Coronary artery (tissue), 2 donors: ENCODE measurements at regions not wholly inside any gene's neighbourhood (a gene's known extent, or its start where the extent isn't known, plus 50 kb on each side); places are given as distances from the start of the nearest gene placed in this dataset.

Source experiments
- DNase-seq: peaks from one replicate; pipeline ENCODE4 v3.0.0-alpha.2; 2017; ENCODE audit warnings: low spot score
- H3K27ac ChIP-seq, 2 donors: fragments of 200-600 bp; sonication (generic); one replicate each; pipeline ENCODE4 v1.5.1; 2016 to 2019
- H3K4me3 ChIP-seq: fragments of 200-600 bp; sonication (generic); 2 replicates; pipeline ENCODE4 v1.5.1; 2016; ENCODE audit warnings: mild to moderate bottlenecking, moderate library complexity
- TF ChIP-seq, protein P1 (sequence below): fragments of 200-600 bp; sonication (generic); IDR thresholded peaks from one replicate; pipeline ENCODE4 v1.5.1; 2019; ENCODE audit warnings: antibody characterized with exemption

- H3K27ac ChIP-seq, result peak overlapping the region; percentile 65 to 78
- TF ChIP-seq, protein P1, sequence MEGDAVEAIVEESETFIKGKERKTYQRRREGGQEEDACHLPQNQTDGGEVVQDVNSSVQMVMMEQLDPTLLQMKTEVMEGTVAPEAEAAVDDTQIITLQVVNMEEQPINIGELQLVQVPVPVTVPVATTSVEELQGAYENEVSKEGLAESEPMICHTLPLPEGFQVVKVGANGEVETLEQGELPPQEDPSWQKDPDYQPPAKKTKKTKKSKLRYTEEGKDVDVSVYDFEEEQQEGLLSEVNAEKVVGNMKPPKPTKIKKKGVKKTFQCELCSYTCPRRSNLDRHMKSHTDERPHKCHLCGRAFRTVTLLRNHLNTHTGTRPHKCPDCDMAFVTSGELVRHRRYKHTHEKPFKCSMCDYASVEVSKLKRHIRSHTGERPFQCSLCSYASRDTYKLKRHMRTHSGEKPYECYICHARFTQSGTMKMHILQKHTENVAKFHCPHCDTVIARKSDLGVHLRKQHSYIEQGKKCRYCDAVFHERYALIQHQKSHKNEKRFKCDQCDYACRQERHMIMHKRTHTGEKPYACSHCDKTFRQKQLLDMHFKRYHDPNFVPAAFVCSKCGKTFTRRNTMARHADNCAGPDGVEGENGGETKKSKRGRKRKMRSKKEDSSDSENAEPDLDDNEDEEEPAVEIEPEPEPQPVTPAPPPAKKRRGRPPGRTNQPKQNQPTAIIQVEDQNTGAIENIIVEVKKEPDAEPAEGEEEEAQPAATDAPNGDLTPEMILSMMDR, result no peak
- DNase-seq, result no peak
- H3K4me3 ChIP-seq, result peak overlapping the region; percentile 30
These were observed 168.0 kb upstream of the ID4 start for GRCh38 chr6:19669206-19669605.

DNA sequence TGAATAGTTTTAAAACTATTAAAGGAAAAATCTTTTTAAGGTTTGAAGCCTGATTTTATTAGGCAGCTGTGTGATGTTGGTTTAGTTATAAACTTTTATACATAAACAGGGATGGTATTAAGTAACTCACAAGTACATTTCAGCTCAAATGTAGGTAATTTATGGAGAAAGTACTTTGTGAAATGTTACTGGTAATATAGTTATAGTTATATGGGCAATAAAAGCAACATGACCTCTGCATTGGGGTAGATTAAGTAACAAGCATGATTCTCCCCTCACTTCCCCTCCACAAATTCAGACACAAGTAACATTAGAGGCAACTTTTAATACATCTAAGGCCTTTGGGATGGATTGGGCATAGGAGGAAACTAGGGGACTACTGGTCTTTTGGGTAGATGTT is 154.3 kb upstream of the ID4 start:
- H3K27ac ChIP-seq, result no peak overlapping the region
- DNase-seq, result no peak
- TF ChIP-seq, protein P1, result no peak
- H3K4me3 ChIP-seq, result no peak overlapping the region

GRCh38 chr6:19690325-19691075 is 146.7 kb upstream of the ID4 start:
- peak overlapping the region; percentile 77 for H3K4me3 ChIP-seq
- H3K27ac ChIP-seq, result peak overlapping the region; percentile 60 to 82
- no peak for DNase-seq
- TF ChIP-seq, protein P1, result no peak

DNA sequence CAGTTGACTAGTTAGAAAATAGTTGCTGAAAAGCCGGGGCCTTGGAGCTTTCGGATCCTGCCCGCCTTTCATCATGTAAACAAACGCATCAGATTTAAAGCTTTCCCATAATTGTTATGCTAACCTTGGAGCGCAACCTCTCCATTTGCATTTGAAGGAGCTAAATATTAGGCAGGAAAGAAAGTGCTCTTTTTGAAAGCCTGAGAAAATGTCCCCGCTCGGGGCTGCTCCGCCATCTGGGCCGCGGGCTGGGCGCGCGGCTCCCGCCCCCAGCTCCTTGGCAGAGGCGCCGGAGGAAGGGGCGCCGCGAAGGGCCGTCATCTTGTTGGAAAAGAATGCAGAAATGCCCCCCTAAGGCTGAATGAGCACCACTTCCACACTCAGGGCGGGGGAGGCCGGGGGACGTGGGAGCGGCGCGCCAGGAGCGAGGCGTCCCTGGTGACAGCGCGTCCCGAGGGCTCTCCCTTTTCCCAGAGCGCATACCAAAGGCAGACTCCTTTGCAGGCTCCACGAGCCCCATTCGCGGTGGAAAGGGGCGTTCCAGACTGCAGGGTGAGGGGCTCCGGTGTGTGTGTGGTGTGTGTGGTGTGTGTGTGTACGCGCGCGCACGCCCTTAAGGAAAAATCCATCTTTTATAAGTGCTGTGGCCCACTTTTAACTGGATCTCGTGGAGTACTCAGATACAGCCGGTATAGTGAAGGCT is 145.6 kb upstream of the ID4 start:
- TF ChIP-seq, protein P1, result no peak
- H3K4me3 ChIP-seq, result peak overlapping the region; percentile 77
- peak overlapping the region; percentile 60 to 82 for H3K27ac ChIP-seq
- DNase-seq, result no peak

DNA sequence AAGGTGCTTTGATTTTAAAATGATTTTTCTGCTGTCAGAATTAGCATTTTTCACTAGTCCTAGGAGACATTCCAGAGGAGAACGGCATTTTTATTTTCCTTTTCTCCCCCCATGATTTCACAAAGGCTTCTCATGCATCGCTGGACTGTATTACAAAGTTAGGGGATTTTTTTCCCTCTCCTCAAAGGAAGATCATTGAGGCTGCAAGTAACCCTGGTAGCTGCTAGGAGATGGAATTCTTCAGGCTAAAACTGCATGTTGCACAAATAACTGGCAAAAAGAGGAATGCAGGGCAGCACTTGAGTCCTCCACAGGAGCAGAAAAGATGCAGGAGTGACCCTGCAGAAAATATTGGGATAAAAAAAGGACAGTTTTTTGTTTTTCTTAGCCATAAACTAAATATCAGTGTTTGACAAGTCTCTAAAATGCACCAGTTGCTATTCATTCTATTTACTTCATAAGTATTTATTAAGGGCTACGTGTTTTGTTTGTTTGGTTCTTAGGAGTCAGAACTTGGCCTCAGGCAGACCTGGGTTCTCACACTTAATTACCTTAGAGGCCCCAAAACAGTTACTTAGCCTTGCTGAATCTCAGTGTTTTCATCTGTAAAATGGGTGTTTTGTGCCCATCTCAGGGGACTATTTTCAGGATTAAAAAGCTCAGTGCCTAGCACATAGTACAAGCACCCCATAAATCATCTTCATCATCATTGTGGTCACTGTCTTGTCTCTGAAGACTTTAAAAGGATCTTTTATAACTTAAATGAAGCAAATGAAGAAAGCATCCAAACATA is 144.5 kb upstream of the ID4 start:
- H3K4me3 ChIP-seq, result peak overlapping the region; percentile 77
- no peak for DNase-seq
- TF ChIP-seq, protein P1, result no peak
- peak overlapping the region in 1 of 2 donors; percentile 82 for H3K27ac ChIP-seq

DNA sequence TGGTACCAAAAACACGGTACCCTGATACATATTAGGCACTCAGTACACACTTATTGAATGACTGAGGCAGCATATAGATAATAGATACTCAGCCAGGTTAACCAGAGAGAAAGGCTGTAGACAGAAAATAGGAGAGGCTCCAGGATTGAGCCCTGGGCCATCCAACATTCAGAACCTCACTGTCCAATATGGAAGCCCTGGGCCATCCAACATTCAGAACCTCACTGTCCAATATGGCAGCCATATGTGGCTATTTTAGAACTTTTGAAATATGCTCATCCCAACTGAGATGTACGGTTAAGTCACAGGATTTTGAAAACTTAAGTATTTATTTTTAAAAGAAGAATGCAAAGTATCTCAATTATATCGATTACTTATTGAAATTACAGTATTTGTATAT is 142.5 kb upstream of the ID4 start:
- Histone ChIP-seq H3K4me3 (no peak overlapping the region), H3K27ac (no peak overlapping the region)
- TF ChIP-seq, protein P1, result no peak
- no peak for DNase-seq
